ENCODE measurements at regions not wholly inside any gene's neighbourhood (a gene's known extent, or its start where the extent isn't known, plus 50 kb on each side); places are given as distances from the start of the nearest gene placed in this dataset.

DNA sequence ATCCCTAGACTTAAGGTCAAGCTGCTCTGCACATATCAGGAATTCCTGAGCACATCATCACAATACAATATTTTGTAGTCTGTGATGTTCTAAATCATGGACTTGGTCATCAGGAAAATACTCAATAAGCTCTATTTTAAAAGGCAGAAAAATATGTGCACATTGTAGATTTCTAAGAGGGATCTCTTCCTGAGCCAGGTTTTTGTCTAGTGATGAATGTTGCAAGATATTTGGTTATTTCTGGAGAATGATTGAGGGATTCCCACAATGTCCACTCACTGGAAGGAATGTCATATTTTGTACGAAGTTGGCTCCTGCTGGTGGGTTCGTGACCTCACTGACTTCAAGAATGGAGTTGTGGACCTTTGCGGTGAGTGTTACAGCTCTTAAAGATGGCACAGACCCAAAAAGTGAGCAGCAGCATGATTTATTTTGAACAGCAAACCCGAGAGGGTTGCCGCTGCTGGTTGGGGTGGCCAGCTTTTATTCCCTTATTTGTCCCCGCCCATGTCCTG, 300.9 kb upstream of the DCN start:
- H3K9me3 ChIP-seq (ENCODE audit: control insufficient read depth in 4 of 4, low read length in 3 of 4), result no peaks in the 10 kb centered on the region
- H3K4me1 ChIP-seq (ENCODE audit: control insufficient read depth in 4 of 4, insufficient read depth in 4 of 4, low read length in 3 of 4), result no peaks in the 10 kb centered on the region
- H3K9ac ChIP-seq (ENCODE audit: low read depth in 1 of 2, low read length in 2 of 2), result no peak overlapping the region
- DNase-seq (ENCODE audit: low spot score), result no peak
- WGBS, result 85% methylated on average over 6 of the region's 6 CpGs
- TF ChIP-seq FOXA2 (IDR thresholded peaks at IDR 0.05) (no peak), ATF3 (IDR thresholded peaks at IDR 0.05) (no peak), YY1 (IDR thresholded peaks at IDR 0.05) (no peak), SP1 (IDR thresholded peaks at IDR 0.05) (no peak), RXRA (IDR thresholded peaks at IDR 0.05) (no peak), FOXA1 (IDR thresholded peaks at IDR 0.05) (no peak), EGR1 (IDR thresholded peaks at IDR 0.05; ENCODE audit: low read depth in 2 of 2) (no peak), HNF4G (IDR thresholded peaks at IDR 0.05) (no peak), JUND (IDR thresholded peaks at IDR 0.05) (no peak), NR2F2 (IDR thresholded peaks at IDR 0.05) (no peak), ZBTB33 (IDR thresholded peaks at IDR 0.05) (no peak), HNF4A (conservative IDR thresholded peaks at IDR 0.05) (no peak), RAD21 (IDR thresholded peaks at IDR 0.05) (no peak), TAF1 (conservative IDR thresholded peaks at IDR 0.05) (no peak), GABPA (IDR thresholded peaks at IDR 0.05 in 1 of 2, conservative IDR thresholded peaks at IDR 0.05 in 1 of 2) (no peak)
- TF ChIP-seq, protein P1, sequence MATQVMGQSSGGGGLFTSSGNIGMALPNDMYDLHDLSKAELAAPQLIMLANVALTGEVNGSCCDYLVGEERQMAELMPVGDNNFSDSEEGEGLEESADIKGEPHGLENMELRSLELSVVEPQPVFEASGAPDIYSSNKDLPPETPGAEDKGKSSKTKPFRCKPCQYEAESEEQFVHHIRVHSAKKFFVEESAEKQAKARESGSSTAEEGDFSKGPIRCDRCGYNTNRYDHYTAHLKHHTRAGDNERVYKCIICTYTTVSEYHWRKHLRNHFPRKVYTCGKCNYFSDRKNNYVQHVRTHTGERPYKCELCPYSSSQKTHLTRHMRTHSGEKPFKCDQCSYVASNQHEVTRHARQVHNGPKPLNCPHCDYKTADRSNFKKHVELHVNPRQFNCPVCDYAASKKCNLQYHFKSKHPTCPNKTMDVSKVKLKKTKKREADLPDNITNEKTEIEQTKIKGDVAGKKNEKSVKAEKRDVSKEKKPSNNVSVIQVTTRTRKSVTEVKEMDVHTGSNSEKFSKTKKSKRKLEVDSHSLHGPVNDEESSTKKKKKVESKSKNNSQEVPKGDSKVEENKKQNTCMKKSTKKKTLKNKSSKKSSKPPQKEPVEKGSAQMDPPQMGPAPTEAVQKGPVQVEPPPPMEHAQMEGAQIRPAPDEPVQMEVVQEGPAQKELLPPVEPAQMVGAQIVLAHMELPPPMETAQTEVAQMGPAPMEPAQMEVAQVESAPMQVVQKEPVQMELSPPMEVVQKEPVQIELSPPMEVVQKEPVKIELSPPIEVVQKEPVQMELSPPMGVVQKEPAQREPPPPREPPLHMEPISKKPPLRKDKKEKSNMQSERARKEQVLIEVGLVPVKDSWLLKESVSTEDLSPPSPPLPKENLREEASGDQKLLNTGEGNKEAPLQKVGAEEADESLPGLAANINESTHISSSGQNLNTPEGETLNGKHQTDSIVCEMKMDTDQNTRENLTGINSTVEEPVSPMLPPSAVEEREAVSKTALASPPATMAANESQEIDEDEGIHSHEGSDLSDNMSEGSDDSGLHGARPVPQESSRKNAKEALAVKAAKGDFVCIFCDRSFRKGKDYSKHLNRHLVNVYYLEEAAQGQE (IDR thresholded peaks at IDR 0.05), result no peak
- TF ChIP-seq, protein P2, sequence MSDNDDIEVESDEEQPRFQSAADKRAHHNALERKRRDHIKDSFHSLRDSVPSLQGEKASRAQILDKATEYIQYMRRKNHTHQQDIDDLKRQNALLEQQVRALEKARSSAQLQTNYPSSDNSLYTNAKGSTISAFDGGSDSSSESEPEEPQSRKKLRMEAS (IDR thresholded peaks at IDR 0.05), result no peak
- TF ChIP-seq, protein P3, sequence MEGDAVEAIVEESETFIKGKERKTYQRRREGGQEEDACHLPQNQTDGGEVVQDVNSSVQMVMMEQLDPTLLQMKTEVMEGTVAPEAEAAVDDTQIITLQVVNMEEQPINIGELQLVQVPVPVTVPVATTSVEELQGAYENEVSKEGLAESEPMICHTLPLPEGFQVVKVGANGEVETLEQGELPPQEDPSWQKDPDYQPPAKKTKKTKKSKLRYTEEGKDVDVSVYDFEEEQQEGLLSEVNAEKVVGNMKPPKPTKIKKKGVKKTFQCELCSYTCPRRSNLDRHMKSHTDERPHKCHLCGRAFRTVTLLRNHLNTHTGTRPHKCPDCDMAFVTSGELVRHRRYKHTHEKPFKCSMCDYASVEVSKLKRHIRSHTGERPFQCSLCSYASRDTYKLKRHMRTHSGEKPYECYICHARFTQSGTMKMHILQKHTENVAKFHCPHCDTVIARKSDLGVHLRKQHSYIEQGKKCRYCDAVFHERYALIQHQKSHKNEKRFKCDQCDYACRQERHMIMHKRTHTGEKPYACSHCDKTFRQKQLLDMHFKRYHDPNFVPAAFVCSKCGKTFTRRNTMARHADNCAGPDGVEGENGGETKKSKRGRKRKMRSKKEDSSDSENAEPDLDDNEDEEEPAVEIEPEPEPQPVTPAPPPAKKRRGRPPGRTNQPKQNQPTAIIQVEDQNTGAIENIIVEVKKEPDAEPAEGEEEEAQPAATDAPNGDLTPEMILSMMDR (IDR thresholded peaks at IDR 0.05; ENCODE audit: low read depth, low read length, missing input control), result no peak
- no peaks in the 10 kb centered on the region for H3K27me3 ChIP-seq (ENCODE audit: control insufficient read depth in 4 of 4, insufficient read depth in 4 of 4, low read length in 3 of 4)
- no peak overlapping the region for H3K27ac ChIP-seq (ENCODE audit: low read depth in 1 of 2, low read length in 2 of 2)
- no peak overlapping the region for H3K4me3 ChIP-seq (ENCODE audit: low read depth in 1 of 3, low read length in 3 of 3)
- H3K36me3 ChIP-seq (ENCODE audit: control insufficient read depth in 4 of 4, insufficient read depth in 3 of 4, low read depth in 1 of 4, low read length in 3 of 4), result no peaks in the 10 kb centered on the region

All from liver (tissue), 8 donors.